GM04503 (cell line): ENCODE measurements at regions not wholly inside any gene's neighbourhood (a gene's known extent, or its start where the extent isn't known, plus 50 kb on each side); places are given as distances from the start of the nearest gene placed in this dataset.

Source experiments
- DNase-seq: peaks from one replicate; pipeline ENCODE4 v3.0.0-alpha.2; 2012; ENCODE audit warnings: low read depth

GRCh38 chr12:74816398-74817175, 279.0 kb downstream of the ATXN7L3B start:
- no peak for DNase-seq

- DNase-seq = no peak
Observed at GRCh38 chr12:74817499-74817898, 279.9 kb downstream of the ATXN7L3B start.

DNA sequence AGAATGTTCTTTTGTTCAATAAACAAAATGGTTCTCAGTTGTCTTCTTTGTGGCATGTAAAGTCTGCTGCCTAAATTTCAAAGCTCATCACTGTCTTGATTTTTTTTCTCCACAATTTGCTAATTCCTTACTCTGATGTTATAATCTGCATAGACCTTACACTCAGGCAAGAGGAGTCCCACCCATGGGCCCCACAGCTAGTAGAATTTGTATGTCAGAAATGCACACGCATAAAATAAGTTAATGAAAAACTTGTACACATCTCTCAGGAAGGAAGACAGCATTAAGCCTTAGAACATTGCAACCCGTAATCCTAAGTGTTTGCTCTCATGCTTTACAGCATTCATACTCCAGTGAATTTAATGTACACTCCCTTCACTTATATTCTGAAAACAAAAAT, 280.8 kb downstream of the ATXN7L3B start:
- no peak for DNase-seq

DNA sequence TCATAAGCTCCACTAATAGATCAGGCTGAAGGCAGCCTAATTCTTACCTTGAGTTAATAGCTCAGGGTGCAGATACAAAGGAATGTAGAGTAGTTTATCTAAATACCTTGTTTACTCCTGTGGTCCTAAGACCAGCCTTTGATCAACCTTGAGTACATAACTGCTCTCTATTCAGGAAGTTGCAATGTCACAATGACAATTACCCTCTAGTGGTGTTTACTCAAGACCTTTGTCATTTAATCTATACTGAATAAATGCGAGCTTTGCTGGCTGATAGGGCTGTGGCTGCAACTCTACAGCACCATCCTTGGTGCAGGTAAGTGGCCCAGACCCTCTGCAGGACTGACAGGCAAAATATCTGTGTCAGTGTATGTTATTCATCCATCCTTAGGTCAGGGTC, 282.7 kb downstream of the ATXN7L3B start:
- DNase-seq = no peak

DNA sequence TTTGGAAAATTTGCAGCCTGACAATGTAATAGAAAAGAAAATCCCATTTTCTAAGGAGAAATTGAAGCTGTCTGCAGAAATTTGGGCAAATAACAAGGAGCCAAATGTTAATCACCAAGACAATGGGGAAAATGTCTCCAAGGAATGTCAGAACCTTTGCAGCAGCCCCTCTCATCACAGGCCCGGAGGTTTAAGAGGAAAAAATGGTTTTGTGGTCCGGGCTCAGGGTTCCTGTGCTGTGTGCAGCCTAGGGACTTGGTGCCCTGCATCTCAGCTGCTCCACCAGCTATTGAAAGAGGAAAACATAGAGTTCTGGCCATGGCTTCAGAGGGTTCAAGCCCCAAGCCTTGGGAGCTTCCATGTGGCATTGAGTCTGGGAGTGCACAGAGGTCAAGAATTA, 298.9 kb downstream of the ATXN7L3B start:
- DNase-seq = no peak

- no peak for DNase-seq
Observed at GRCh38 chr12:74846116-74846515, 308.5 kb downstream of the ATXN7L3B start.

DNA sequence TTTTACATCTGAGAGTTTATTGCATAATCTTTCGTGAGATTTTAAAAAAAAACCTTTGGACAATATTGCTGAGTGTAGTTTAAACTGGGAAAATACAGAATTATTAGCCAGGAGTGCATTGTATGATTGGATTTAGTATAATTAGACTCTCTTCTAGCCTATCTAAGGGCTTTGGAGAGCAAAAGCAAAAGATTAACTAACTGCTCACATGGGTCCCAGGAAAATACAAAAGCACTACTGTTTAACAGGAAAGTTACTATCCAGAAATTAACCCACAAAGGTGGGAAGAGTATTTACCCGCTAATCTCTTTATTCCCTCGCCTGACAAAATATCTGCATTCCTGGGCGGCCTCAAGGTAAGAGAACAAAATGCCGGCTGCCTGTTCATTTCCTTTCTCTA, 309.5 kb downstream of the ATXN7L3B start:
- DNase-seq = no peak

DNA sequence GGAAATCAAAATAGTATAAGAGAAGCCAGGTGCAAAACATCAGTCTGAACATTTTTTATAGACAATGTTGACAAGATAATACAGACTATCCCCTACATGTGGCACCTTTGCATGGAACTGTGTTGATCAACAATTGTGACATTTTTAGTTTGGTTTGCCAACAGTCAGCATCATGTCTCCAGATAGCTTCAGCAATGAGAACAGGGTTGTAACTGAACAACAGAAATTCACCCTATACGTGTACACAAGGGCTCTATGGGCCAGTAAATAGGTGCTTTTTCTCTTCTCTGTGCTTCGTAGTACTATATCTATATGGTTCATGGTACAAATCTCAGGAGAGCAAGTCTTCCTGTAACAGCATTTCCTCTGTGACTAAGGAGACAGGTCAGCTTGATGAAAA, 310.4 kb downstream of the ATXN7L3B start:
- DNase-seq = no peak

DNA sequence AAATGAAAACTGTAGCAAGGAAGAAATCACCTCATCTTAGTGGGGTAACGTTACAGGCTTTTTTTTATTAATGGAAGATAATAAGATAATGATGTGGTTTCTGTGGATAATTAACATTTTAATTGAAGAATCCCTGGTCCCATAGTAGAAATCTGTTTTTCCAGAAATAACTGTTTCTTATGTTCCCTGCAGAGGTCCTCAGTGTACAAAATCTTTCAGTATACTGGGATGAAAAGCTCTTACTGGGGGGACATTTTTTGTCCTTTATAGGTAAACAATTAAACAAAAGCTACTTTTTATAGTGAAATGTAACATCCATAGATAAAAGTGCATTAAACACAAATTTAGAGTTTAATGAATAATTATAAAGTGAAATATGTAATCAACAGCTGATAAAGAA, 312.2 kb downstream of the ATXN7L3B start:
- no peak for DNase-seq

GRCh38 chr12:74871817-74872216, 334.2 kb downstream of the ATXN7L3B start:
- no peak for DNase-seq

- no peak for DNase-seq
Observed at GRCh38 chr12:74885775-74886174, 323.9 kb downstream of the KCNC2 start.

GRCh38 chr12:74889073-74889472, 320.6 kb downstream of the KCNC2 start:
- DNase-seq = no peak

GRCh38 chr12:74889563-74890236, 319.9 kb downstream of the KCNC2 start:
- DNase-seq = no peak

DNA sequence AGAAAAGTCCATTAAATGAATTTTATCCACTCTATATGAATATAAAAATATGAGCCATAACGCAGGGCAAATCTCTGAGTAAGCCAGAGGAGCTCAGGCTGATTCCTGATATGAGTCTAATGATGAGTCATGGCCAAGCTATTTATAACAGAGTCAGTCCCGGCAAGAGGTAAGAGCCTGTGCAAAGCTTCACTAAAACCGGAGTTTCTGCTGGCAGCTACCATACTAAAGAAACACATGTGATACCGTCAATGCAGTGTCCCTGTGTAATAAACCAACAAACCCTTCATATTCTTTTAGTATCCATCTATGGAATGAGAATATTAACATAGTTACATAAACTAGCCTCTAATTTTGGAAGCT, 319.4 kb downstream of the KCNC2 start:
- peak; percentile 44 for DNase-seq

- no peak for DNase-seq
Observed at GRCh38 chr12:74891083-74891668, 318.5 kb downstream of the KCNC2 start.

- no peak for DNase-seq
Observed at GRCh38 chr12:74892057-74892633, 317.5 kb downstream of the KCNC2 start.

- DNase-seq = no peak
Observed at GRCh38 chr12:74896186-74896585, 313.5 kb downstream of the KCNC2 start.

- DNase-seq = no peak
Observed at GRCh38 chr12:74897425-74898211, 312.0 kb downstream of the KCNC2 start.

- DNase-seq = no peak
Observed at GRCh38 chr12:74899031-74899829, 310.4 kb downstream of the KCNC2 start.

GRCh38 chr12:74900232-74900631, 309.4 kb downstream of the KCNC2 start:
- DNase-seq = no peak

GRCh38 chr12:74903522-74903921, 306.1 kb downstream of the KCNC2 start:
- DNase-seq = no peak
